HL-60 (cell line): ENCODE measurements at regions not wholly inside any gene's neighbourhood (a gene's known extent, or its start where the extent isn't known, plus 50 kb on each side); places are given as distances from the start of the nearest gene placed in this dataset.

Experiments
- GABPA ChIP-seq: IDR thresholded peaks from 2 replicates; pipeline ENCODE4 v1.6.1; 2012; ENCODE audit warnings: low read depth
- POLR2AphosphoS5 ChIP-seq: IDR thresholded peaks from 2 replicates; pipeline ENCODE4 v1.6.1; 2012; ENCODE audit warnings: low read depth
- SPI1 ChIP-seq: IDR thresholded peaks from 2 replicates; pipeline ENCODE4 v1.6.1; 2012; ENCODE audit warnings: low read depth, mild to moderate bottlenecking, borderline replicate concordance
- TF ChIP-seq, protein P1 (sequence below): IDR thresholded peaks from one replicate; pipeline ENCODE4 v1.5.1; 2011; ENCODE audit warnings: low read length, control low read depth, inconsistent platforms; ENCODE audit not compliant: insufficient read depth
- TF ChIP-seq, protein P2 (sequence below): IDR thresholded peaks from 2 replicates; pipeline ENCODE4 v1.6.1; 2012; ENCODE audit warnings: low read depth; ENCODE audit not compliant: insufficient replicate concordance

DNA sequence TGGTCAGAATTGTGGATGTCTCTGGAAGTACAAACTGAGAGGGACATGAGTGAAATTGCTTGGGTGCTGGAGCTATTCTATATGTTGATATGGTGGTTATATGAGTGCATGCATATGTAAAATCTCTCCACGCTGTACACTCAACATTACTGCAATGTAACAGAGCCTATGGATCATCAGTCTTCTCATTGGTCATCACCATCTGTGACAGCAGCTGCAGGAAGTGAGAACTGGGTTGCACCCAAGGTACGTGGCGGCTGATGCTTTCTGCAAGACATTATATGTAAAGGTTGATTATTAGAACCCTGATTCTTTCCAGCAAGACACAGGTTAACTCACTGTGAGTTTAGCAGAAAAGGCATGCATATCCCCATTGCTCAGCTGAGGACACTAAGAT, 387.1 kb downstream of the OMA1 start:
- TF ChIP-seq, protein P1, sequence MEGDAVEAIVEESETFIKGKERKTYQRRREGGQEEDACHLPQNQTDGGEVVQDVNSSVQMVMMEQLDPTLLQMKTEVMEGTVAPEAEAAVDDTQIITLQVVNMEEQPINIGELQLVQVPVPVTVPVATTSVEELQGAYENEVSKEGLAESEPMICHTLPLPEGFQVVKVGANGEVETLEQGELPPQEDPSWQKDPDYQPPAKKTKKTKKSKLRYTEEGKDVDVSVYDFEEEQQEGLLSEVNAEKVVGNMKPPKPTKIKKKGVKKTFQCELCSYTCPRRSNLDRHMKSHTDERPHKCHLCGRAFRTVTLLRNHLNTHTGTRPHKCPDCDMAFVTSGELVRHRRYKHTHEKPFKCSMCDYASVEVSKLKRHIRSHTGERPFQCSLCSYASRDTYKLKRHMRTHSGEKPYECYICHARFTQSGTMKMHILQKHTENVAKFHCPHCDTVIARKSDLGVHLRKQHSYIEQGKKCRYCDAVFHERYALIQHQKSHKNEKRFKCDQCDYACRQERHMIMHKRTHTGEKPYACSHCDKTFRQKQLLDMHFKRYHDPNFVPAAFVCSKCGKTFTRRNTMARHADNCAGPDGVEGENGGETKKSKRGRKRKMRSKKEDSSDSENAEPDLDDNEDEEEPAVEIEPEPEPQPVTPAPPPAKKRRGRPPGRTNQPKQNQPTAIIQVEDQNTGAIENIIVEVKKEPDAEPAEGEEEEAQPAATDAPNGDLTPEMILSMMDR, result no peak
- TF ChIP-seq POLR2AphosphoS5 (no peak), GABPA (no peak), SPI1 (no peak)
- TF ChIP-seq, protein P2, sequence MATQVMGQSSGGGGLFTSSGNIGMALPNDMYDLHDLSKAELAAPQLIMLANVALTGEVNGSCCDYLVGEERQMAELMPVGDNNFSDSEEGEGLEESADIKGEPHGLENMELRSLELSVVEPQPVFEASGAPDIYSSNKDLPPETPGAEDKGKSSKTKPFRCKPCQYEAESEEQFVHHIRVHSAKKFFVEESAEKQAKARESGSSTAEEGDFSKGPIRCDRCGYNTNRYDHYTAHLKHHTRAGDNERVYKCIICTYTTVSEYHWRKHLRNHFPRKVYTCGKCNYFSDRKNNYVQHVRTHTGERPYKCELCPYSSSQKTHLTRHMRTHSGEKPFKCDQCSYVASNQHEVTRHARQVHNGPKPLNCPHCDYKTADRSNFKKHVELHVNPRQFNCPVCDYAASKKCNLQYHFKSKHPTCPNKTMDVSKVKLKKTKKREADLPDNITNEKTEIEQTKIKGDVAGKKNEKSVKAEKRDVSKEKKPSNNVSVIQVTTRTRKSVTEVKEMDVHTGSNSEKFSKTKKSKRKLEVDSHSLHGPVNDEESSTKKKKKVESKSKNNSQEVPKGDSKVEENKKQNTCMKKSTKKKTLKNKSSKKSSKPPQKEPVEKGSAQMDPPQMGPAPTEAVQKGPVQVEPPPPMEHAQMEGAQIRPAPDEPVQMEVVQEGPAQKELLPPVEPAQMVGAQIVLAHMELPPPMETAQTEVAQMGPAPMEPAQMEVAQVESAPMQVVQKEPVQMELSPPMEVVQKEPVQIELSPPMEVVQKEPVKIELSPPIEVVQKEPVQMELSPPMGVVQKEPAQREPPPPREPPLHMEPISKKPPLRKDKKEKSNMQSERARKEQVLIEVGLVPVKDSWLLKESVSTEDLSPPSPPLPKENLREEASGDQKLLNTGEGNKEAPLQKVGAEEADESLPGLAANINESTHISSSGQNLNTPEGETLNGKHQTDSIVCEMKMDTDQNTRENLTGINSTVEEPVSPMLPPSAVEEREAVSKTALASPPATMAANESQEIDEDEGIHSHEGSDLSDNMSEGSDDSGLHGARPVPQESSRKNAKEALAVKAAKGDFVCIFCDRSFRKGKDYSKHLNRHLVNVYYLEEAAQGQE, result no peak
